Endodermal cell (in vitro differentiated cells): ENCODE measurements at regions not wholly inside any gene's neighbourhood (a gene's known extent, or its start where the extent isn't known, plus 50 kb on each side); places are given as distances from the start of the nearest gene placed in this dataset.

Source experiments
- DNase-seq: peaks from one replicate; pipeline ENCODE4 v3.0.0-alpha.2; 2017
- H3K27ac ChIP-seq: 2 replicates; pipeline ENCODE4 v1.5.1; 2013; ENCODE audit warnings: mild to moderate bottlenecking, low read depth, low read length, moderate library complexity
- H3K27me3 ChIP-seq: 2 replicates; pipeline ENCODE4 v1.6.1; 2013; ENCODE audit warnings: mild to moderate bottlenecking, low read length, moderate library complexity; ENCODE audit not compliant: insufficient read depth, control insufficient read depth, poor library complexity, severe bottlenecking
- H3K36me3 ChIP-seq: 2 replicates; pipeline ENCODE4 v1.7.0; 2013; ENCODE audit warnings: mild to moderate bottlenecking, low read length, moderate library complexity; ENCODE audit not compliant: control insufficient read depth, insufficient read depth
- H3K4me1 ChIP-seq: one replicate; pipeline ENCODE4 v1.7.0; 2013; ENCODE audit warnings: low read length; ENCODE audit not compliant: control insufficient read depth, insufficient read depth
- H3K4me3 ChIP-seq: 2 replicates; pipeline ENCODE4 v1.5.1; 2013; ENCODE audit warnings: mild to moderate bottlenecking, low read length, moderate library complexity
- H3K9ac ChIP-seq: 2 replicates; pipeline ENCODE4 v1.6.1; 2013; ENCODE audit warnings: mild to moderate bottlenecking, low read length, moderate library complexity; ENCODE audit not compliant: poor library complexity, severe bottlenecking; ENCODE audit errors: extremely low read depth
- H3K9me3 ChIP-seq: 2 replicates; pipeline ENCODE4 v1.6.1; 2013; ENCODE audit warnings: mild to moderate bottlenecking, low read length, moderate library complexity; ENCODE audit not compliant: control insufficient read depth
- H3K27ac Mint-ChIP-seq: 2 replicates; pipeline ENCODE4 v1.8.0; 2020; ENCODE audit warnings: mixed read lengths
- H3K27me3 Mint-ChIP-seq: 2 replicates; pipeline ENCODE4 v1.8.0; 2021; ENCODE audit warnings: mild to moderate bottlenecking, mixed read lengths; ENCODE audit not compliant: insufficient read depth
- H3K36me3 Mint-ChIP-seq: 2 replicates; pipeline ENCODE4 v1.8.0; 2020; ENCODE audit warnings: low read depth, mixed read lengths
- H3K4me1 Mint-ChIP-seq: 2 replicates; pipeline ENCODE4 v1.8.0; 2020; ENCODE audit warnings: mixed read lengths
- H3K4me3 Mint-ChIP-seq: 2 replicates; pipeline ENCODE4 v1.8.0; 2020; ENCODE audit warnings: mild to moderate bottlenecking, moderate library complexity, mixed read lengths
- H3K9me3 Mint-ChIP-seq: 2 replicates; pipeline ENCODE4 v1.8.0; 2020; ENCODE audit warnings: mild to moderate bottlenecking, mixed read lengths
- CTCF ChIP-seq: fragments of 200-600 bp; sonication (generic); conservative IDR thresholded peaks from 2 replicates; pipeline ENCODE4 v1.5.0; 2021; ENCODE audit warnings: antibody characterized with exemption, mild to moderate bottlenecking
- WGBS, 2 experiments: methylation state at CpG; one replicate each; pipeline versions ENCODE4 v1.1.5 to v1.1.7; 2013; ENCODE audit warnings: missing lambda C conversion rate in 2 of 2, mixed read lengths in 1 of 2; ENCODE audit not compliant: insufficient coverage in 1 of 2, insufficient read length in 1 of 2; 5-methylcytosine and 5-hydroxymethylcytosine counted together

DNA sequence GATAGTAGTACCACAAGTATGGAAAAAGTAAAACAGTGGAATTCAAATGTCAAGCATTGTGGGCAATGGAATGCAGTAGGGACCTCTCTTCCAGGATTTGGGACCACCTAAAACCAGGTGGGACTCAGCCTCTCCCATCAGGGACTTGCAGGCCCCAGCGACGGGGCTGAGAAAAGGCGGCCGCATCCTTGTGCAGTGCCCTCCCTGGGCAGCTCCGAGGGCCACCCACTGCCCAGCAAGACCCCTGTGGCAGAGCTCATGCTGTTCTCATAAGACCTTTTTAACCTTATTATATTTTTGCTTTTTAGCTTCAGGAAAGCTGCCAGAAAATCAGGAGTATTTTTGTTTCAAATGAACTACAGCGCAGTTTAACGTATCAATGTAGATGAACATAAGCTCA lies 142.6 kb upstream of the RPS6KA2 start:
- Histone ChIP-seq H3K9ac (no peak overlapping the region), H3K4me1 (peaks cover 4% of the 10 kb centered on the region), H3K36me3 (no peaks in the 10 kb centered on the region), H3K27me3 (no peaks in the 10 kb centered on the region), H3K9me3 (no peaks in the 10 kb centered on the region), H3K4me3 (no peak overlapping the region), H3K27ac (no peak overlapping the region)
- no peak for TF ChIP-seq CTCF
- H3K4me3 Mint-ChIP-seq = no peak overlapping the region
- no peaks in the 10 kb centered on the region for H3K27me3 Mint-ChIP-seq
- H3K9me3 Mint-ChIP-seq = no peaks in the 10 kb centered on the region
- peaks cover 13% of the 10 kb centered on the region for H3K4me1 Mint-ChIP-seq
- no peaks in the 10 kb centered on the region for H3K36me3 Mint-ChIP-seq
- DNase-seq = peak; percentile 32
- 89 to 95% methylated on average over 3 to 7 of the region's 7 CpGs for WGBS, 2 experiments
- no peak overlapping the region for H3K27ac Mint-ChIP-seq

DNA sequence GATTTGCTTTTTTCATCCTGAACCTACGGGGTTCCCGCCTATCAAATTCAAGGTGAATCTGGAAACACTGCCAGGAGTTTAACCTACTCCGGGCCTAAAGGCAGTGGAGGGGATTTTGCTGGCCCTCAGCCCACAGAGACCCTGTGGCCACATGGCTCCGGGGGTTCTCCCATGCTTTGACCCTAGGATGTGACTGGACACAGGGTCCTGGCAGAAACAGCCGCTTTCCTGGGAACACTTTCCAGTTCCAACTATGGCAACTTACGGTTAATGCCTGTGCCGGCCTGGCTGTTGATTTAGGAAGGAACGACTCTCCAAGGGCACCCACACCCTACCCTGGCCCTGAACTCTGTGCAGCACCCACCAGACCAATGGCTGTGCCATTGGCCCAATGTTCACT lies 141.7 kb upstream of the RPS6KA2 start:
- H3K4me1 Mint-ChIP-seq = peaks cover 13% of the 10 kb centered on the region
- Histone ChIP-seq H3K9me3 (no peaks in the 10 kb centered on the region), H3K27ac (no peak overlapping the region), H3K36me3 (no peaks in the 10 kb centered on the region), H3K27me3 (no peaks in the 10 kb centered on the region), H3K4me3 (no peak overlapping the region), H3K4me1 (peaks cover 4% of the 10 kb centered on the region), H3K9ac (no peak overlapping the region)
- no peaks in the 10 kb centered on the region for H3K27me3 Mint-ChIP-seq
- peak; percentile 39 for DNase-seq
- no peak overlapping the region for H3K27ac Mint-ChIP-seq
- no peaks in the 10 kb centered on the region for H3K9me3 Mint-ChIP-seq
- H3K36me3 Mint-ChIP-seq = no peaks in the 10 kb centered on the region
- 88 to 92% methylated on average over 6 to 8 of the region's 8 CpGs for WGBS, 2 experiments
- no peak for TF ChIP-seq CTCF
- no peak overlapping the region for H3K4me3 Mint-ChIP-seq

- Histone ChIP-seq H3K4me1 (peaks cover 4% of the 10 kb centered on the region), H3K27ac (no peak overlapping the region), H3K36me3 (no peaks in the 10 kb centered on the region), H3K9me3 (no peaks in the 10 kb centered on the region), H3K27me3 (no peaks in the 10 kb centered on the region), H3K9ac (no peak overlapping the region), H3K4me3 (no peak overlapping the region)
- DNase-seq = peak; percentile 52
- peaks cover 13% of the 10 kb centered on the region for H3K4me1 Mint-ChIP-seq
- H3K36me3 Mint-ChIP-seq = no peaks in the 10 kb centered on the region
- no peak for TF ChIP-seq CTCF
- 78 to 89% methylated on average over 8 to 16 of the region's 16 CpGs for WGBS, 2 experiments
- no peaks in the 10 kb centered on the region for H3K27me3 Mint-ChIP-seq
- peak overlapping the region; percentile 48 for H3K27ac Mint-ChIP-seq
- H3K4me3 Mint-ChIP-seq = no peak overlapping the region
- H3K9me3 Mint-ChIP-seq = no peaks in the 10 kb centered on the region
These were observed 140.2 kb upstream of the RPS6KA2 start for GRCh38 chr6:166767230-166767629.
